GM20000 (cell line): ENCODE measurements at regions not wholly inside any gene's neighbourhood (a gene's known extent, or its start where the extent isn't known, plus 50 kb on each side); places are given as distances from the start of the nearest gene placed in this dataset.
"Not testable (repeated sequence)": the region's sequence is repeated elsewhere in the genome, so short reads cannot be mapped to it uniquely, and the experiment has no call there.

ENCODE experiments used
- DNase-seq: peaks from one replicate; pipeline ENCODE4 v3.0.0; 2012; ENCODE audit warnings: low spot score
- CTCF ChIP-seq: IDR thresholded peaks from 2 replicates; pipeline ENCODE4 v1.5.1; 2012; ENCODE audit warnings: mild to moderate bottlenecking, control low read depth; ENCODE audit errors: extremely low read depth, missing control alignments

DNA sequence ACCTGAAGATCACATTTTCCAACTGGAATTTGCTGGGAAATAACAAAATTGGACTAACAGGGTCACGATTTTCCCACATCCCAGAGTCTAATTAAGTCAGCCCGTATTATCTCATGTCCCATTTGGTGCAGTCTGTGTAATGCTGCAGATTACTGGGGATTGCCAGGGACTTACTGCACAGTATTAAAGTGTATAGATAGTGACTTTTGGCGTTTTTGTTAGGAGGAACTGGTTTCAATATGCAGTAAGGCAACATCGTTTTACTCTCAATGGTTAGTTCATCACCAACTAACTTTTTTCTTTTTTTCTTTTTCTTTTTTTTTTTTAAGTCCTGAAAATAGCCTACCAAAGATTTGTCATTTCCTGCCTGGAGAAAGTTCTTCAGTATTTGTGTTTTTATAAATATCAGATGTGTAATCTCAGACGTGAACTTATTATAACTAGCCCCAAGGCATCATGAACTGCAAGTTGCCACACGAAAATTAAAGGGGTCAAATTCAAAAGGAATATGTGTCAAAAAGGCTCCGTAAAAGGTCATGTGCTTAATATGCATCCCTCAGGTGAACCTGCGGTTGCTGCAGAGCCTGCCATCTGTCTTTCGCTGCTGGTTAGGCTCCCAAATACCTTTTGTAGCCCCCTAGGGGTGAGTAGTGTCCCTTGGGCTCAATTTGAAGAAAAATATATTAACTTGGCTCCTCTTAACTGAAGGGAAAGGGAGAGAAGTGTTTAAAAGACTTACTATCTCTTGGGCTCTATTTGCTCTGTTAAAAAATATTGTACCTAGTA, 176.7 kb upstream of the ADAMTSL1 start:
- DNase-seq: no peak
- TF ChIP-seq CTCF: no peak

DNA sequence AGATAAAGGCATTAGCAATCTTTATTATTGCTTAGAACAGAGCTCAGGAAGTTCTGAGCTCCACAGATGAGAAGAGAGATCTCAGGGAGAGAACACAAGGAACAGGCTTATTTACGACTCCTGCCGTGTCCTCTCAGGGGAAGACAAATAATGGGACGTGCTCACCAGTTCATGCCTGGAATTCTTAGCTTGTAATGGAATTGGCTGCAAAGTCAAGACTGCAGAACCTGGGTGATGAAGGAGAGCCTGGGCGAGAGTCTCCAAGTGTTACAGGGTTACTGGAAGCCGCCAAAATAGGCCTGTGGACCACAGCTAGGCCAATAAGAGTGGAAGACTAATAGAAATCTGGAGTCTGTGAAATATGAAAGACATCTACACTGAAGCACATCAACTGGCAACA, 174.5 kb upstream of the ADAMTSL1 start:
- no peak for TF ChIP-seq CTCF
- DNase-seq: no peak

DNA sequence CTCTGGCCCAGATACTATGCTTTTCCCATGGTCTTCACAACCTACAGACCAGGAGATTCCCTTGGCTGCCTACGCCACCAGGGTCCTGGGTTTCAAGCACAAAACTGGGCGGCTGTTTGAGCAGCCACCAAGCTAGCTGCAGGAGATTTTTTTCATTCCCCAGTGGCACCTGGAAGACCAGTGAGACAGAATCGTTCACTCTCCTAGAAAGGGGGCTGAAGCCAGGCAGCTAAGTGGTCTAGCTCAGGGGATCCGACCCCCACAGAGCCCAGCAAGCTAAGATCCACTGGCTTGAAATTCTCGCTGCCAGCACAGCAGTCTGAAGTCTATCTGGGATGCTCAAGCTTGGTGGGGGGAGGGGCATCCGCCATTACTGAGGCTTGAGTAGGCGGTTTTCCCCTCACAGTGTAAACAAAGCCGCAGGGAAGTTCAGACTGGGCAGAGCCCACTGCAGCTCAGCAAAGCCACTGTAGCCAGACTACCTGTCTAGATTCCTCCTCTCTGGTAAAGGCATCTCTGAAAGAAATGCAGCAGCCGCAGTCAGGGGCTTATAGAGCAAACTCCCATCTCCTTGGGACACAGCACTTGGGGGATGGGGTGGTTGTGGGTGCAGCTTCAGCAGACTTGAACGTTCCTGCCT, 168.7 kb upstream of the ADAMTSL1 start:
- not testable (repeated sequence) for DNase-seq

GRCh38 chr9:18314316-18314715, 159.6 kb upstream of the ADAMTSL1 start:
- DNase-seq: no peak
- no peak for TF ChIP-seq CTCF

- no peak for DNase-seq
- no peak for TF ChIP-seq CTCF
These were observed 156.1 kb upstream of the ADAMTSL1 start for GRCh38 chr9:18317896-18318295.

DNA sequence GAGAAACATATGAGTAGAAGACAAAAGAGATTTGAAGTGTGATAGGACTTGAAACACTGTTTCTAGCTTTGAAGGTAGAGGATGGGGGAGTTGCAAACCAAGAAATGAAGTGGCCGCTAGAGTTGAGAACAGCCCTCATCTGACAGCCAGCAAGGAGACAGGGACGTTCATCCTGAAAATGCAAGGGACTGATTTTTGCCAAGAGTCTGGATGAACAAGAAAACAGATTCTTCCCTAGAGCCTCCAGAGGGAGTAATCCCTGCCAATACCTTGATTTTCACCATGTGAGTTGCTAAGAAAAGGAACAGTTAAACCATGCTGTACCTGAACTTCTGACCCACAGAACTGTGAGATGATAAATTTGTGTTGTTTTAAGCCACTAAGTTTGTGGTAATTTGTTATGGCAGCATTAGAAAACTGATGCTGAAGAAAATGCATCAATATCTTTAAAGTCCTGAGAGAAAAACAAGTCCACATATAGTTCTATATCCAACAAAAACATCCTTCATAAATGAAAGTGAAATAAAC, 154.0 kb upstream of the ADAMTSL1 start:
- TF ChIP-seq CTCF: no peak

DNA sequence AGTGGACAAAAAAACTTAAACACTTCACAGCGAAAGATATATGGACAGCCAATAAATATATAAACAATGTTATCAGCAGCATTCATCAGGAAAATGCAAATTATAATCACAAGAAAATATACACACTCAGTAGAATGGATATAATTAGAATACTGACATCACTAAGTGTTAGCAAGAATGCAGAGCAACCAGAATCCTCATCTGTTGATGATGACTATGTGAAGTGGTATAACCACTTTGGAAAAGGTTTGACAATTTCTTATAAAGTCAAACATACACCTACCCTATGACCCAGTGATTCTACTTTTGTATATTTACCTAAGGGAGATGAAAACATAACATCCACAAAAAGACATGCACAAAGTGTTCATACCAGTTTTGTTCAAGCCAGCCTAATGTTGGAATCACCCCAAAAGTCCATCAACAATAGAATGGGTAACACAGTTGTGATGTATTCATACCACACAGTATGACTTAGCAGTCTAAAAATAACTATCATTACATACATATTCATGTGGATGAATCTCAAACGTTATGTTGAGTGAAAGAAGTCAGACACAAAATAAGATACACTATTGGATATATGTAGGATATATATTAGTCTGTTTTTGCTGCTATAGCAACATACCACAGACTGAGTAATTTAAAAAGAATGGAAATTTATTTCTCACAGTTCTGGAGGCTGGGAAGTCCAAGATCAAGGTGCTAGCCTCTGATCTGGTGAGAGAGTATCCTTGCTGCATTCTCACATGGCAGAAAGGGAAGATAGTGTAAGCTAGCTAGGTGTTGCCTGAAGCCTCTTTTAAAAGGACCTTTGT, 148.8 kb upstream of the ADAMTSL1 start:
- TF ChIP-seq CTCF: no peak

More for the DNA sequence above, 154.0 kb upstream of the ADAMTSL1 start:
- no peak for DNase-seq

DNA sequence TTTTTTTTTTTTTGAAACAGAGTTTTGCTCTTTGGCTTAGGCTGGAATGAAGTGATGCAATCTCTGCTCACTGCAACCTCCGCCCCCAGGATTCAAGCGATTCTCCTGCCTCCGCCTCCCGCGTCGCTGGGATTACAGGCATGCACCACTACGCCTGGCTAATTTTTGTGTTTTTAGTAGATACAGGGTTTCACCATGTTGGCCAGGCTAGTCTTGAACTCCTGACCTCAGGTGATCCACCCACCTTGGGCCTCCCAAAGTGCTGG, 148.3 kb upstream of the ADAMTSL1 start:
- DNase-seq: not testable (repeated sequence)

More for the DNA sequence above, 148.8 kb upstream of the ADAMTSL1 start:
- DNase-seq: no peak
